ENCODE measurements at regions not wholly inside any gene's neighbourhood (a gene's known extent, or its start where the extent isn't known, plus 50 kb on each side); places are given as distances from the start of the nearest gene placed in this dataset.

GRCh38 chr1:114314098-114314497 is 160.4 kb upstream of the SYT6 start:
- DNase-seq = peak; percentile 51

- peak; percentile 45 for DNase-seq
These were observed 157.1 kb upstream of the SYT6 start for GRCh38 chr1:114310695-114311271.

GRCh38 chr1:114302821-114303220 is 149.2 kb upstream of the SYT6 start:
- no peak for DNase-seq

GRCh38 chr1:114299331-114299975 is 145.8 kb upstream of the SYT6 start:
- no peak for DNase-seq

GRCh38 chr1:114298008-114298407 is 144.3 kb upstream of the SYT6 start:
- DNase-seq = no peak

GRCh38 chr1:114296413-114296812 is 142.7 kb upstream of the SYT6 start:
- DNase-seq = no peak

GRCh38 chr1:114295321-114295720 is 141.7 kb upstream of the SYT6 start:
- DNase-seq = no peak

GRCh38 chr1:114292835-114293234 is 139.2 kb upstream of the SYT6 start:
- DNase-seq = no peak

- DNase-seq = no peak
These were observed 138.5 kb upstream of the SYT6 start for GRCh38 chr1:114292194-114292593.

GRCh38 chr1:114290776-114291175 is 137.1 kb upstream of the SYT6 start:
- DNase-seq = no peak

GRCh38 chr1:114290341-114290740 is 136.7 kb upstream of the SYT6 start:
- DNase-seq = no peak

GRCh38 chr1:114289824-114290223 is 136.2 kb upstream of the SYT6 start:
- no peak for DNase-seq

GRCh38 chr1:114289306-114289705 is 135.6 kb upstream of the SYT6 start:
- DNase-seq = no peak

- no peak for DNase-seq
These were observed 133.3 kb upstream of the SYT6 start for GRCh38 chr1:114286960-114287359.

- peak; percentile 11 for DNase-seq
These were observed 132.5 kb upstream of the SYT6 start for GRCh38 chr1:114286179-114286578.

GRCh38 chr1:114282751-114283403 is 129.2 kb upstream of the SYT6 start:
- DNase-seq = peak; percentile 83

- no peak for DNase-seq
These were observed 125.2 kb upstream of the SYT6 start for GRCh38 chr1:114278911-114279310.

GRCh38 chr1:114278430-114278829 is 124.8 kb upstream of the SYT6 start:
- DNase-seq = no peak

- DNase-seq = no peak
These were observed 121.1 kb upstream of the SYT6 start for GRCh38 chr1:114274621-114275317.

- no peak for DNase-seq
These were observed 118.9 kb upstream of the SYT6 start for GRCh38 chr1:114272593-114272992.

GRCh38 chr1:114270718-114271117 is 117.0 kb upstream of the SYT6 start:
- no peak for DNase-seq

- DNase-seq = no peak
These were observed 116.6 kb upstream of the SYT6 start for GRCh38 chr1:114270282-114270681.

GRCh38 chr1:114269539-114269938 is 115.9 kb upstream of the SYT6 start:
- DNase-seq = no peak

GRCh38 chr1:114263343-114263742 is 109.7 kb upstream of the SYT6 start:
- no peak for DNase-seq

All from EL (cell line).